ENCODE measurements at regions not wholly inside any gene's neighbourhood (a gene's known extent, or its start where the extent isn't known, plus 50 kb on each side); places are given as distances from the start of the nearest gene placed in this dataset.

DNA sequence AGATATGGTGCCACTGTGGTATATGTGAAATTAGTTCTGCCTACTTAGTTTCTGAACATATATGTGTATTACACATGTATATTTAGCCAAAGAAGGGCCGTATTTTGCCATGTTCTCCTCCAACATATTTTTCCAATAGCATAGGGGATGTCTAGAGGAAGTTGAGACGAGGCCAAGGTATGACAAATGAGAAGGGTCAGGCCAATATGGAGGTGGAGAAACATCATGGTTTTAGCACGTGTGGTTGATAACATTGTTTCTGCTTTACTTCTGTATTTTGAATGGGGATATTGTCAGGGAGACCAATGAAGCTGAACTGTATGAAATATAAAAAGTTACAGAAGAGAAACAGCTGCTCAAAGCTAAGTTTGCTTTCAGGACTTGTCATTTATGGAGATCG lies 246.7 kb upstream of the TLL1 start:
- Histone ChIP-seq H4K20me1 (ENCODE audit: insufficient read depth, low read length) (no peaks in the 10 kb centered on the region), H3K4me3 (ENCODE audit: insufficient read depth, low read depth, low read length) (no peak overlapping the region), H3K9ac (ENCODE audit: low read length) (no peak overlapping the region), H3K27ac (ENCODE audit: low read depth, low read length) (no peak overlapping the region), H2AFZ (ENCODE audit: low read depth, low read length) (no peak overlapping the region), H3K4me2 (ENCODE audit: low read length) (no peak overlapping the region), H3K27me3 (ENCODE audit: insufficient read depth, low read length) (no peaks in the 10 kb centered on the region), H3K36me3 (ENCODE audit: insufficient read depth, low read length) (no peaks in the 10 kb centered on the region), H3K4me1 (ENCODE audit: insufficient read depth, low read length) (no peaks in the 10 kb centered on the region), H3K9me3 (ENCODE audit: insufficient read depth, low read depth, low read length) (no peaks in the 10 kb centered on the region), H3K79me2 (ENCODE audit: insufficient read depth, low read length) (no peaks in the 10 kb centered on the region)
- H3K36me3 Mint-ChIP-seq (ENCODE audit: low read depth, unreplicated experiment), result no peaks in the 10 kb centered on the region
- H3K4me3 Mint-ChIP-seq (ENCODE audit: unreplicated experiment), result no peak overlapping the region
- no peak overlapping the region for H3K27ac Mint-ChIP-seq (ENCODE audit: unreplicated experiment)
- H3K27me3 Mint-ChIP-seq (ENCODE audit: low read depth, unreplicated experiment), result no peaks in the 10 kb centered on the region
- no peak for TF ChIP-seq EZH2 (IDR thresholded peaks at IDR 0.05; ENCODE audit: insufficient read depth, low read length)
- TF ChIP-seq, protein P1, sequence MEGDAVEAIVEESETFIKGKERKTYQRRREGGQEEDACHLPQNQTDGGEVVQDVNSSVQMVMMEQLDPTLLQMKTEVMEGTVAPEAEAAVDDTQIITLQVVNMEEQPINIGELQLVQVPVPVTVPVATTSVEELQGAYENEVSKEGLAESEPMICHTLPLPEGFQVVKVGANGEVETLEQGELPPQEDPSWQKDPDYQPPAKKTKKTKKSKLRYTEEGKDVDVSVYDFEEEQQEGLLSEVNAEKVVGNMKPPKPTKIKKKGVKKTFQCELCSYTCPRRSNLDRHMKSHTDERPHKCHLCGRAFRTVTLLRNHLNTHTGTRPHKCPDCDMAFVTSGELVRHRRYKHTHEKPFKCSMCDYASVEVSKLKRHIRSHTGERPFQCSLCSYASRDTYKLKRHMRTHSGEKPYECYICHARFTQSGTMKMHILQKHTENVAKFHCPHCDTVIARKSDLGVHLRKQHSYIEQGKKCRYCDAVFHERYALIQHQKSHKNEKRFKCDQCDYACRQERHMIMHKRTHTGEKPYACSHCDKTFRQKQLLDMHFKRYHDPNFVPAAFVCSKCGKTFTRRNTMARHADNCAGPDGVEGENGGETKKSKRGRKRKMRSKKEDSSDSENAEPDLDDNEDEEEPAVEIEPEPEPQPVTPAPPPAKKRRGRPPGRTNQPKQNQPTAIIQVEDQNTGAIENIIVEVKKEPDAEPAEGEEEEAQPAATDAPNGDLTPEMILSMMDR (IDR thresholded peaks at IDR 0.05; ENCODE audit: insufficient read depth, low read depth, low read length), result no peak
- H3K4me1 Mint-ChIP-seq (ENCODE audit: low read depth, unreplicated experiment), result peaks cover 20% of the 10 kb centered on the region
- DNase-seq (ENCODE audit: low read depth), result no peak
- no peak for FAIRE-seq
- no peaks in the 10 kb centered on the region for H3K9me3 Mint-ChIP-seq (ENCODE audit: unreplicated experiment)

DNA sequence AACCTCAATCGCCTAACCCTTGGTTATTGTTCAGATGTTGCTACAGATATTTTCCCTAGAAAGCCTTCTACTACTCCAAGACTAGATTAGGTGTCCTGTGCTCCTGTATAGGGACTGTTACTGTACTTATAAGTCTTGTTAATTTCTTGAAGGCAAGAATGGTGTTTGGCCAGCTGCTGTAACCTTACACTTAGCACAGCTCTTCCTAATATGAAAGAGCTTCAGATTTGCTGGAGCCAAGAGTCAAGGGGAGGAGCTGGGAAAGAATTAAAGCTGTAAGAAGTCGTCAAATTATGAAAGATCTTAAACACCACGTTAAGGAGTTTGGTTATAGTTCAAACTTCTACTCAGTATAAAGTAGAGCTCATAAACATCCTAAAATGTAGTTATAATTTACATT lies 245.9 kb upstream of the TLL1 start:
- TF ChIP-seq, protein P1 (IDR thresholded peaks at IDR 0.05; ENCODE audit: insufficient read depth, low read depth, low read length), result no peak
- TF ChIP-seq EZH2 (IDR thresholded peaks at IDR 0.05; ENCODE audit: insufficient read depth, low read length), result no peak
- Histone ChIP-seq H3K36me3 (ENCODE audit: insufficient read depth, low read length) (no peaks in the 10 kb centered on the region), H3K4me1 (ENCODE audit: insufficient read depth, low read length) (no peaks in the 10 kb centered on the region), H2AFZ (ENCODE audit: low read depth, low read length) (no peak overlapping the region), H4K20me1 (ENCODE audit: insufficient read depth, low read length) (no peaks in the 10 kb centered on the region), H3K27me3 (ENCODE audit: insufficient read depth, low read length) (no peaks in the 10 kb centered on the region), H3K4me3 (ENCODE audit: insufficient read depth, low read depth, low read length) (no peak overlapping the region), H3K9ac (ENCODE audit: low read length) (no peak overlapping the region), H3K9me3 (ENCODE audit: insufficient read depth, low read depth, low read length) (no peaks in the 10 kb centered on the region), H3K79me2 (ENCODE audit: insufficient read depth, low read length) (no peaks in the 10 kb centered on the region), H3K27ac (ENCODE audit: low read depth, low read length) (no peak overlapping the region), H3K4me2 (ENCODE audit: low read length) (no peak overlapping the region)
- Mint-ChIP-seq H3K27me3 (ENCODE audit: low read depth, unreplicated experiment) (no peaks in the 10 kb centered on the region), H3K36me3 (ENCODE audit: low read depth, unreplicated experiment) (no peaks in the 10 kb centered on the region), H3K27ac (ENCODE audit: unreplicated experiment) (no peak overlapping the region), H3K9me3 (ENCODE audit: unreplicated experiment) (no peaks in the 10 kb centered on the region), H3K4me3 (ENCODE audit: unreplicated experiment) (no peak overlapping the region), H3K4me1 (ENCODE audit: low read depth, unreplicated experiment) (peaks cover 18% of the 10 kb centered on the region)
- no peak for DNase-seq (ENCODE audit: low read depth)
- no peak for FAIRE-seq

DNA sequence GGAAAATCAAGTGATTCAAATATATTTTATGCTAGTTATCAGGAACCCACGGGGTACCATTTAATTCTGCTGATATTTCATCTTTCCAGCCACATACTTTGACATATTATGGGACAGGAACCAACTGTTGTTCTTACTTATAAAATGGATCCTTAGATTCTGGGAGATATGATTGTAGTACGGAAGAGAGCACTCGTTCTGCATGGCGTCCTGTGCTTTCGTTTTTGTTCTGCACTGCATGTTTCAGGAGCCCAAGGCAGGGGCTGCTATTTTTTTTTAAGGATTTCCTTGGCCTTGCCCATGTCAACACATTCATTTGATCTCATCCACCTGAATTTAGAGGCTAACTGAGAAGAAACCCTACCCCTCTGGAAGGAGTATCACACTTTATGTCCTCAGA lies 245.5 kb upstream of the TLL1 start:
- H3K4me3 ChIP-seq (ENCODE audit: insufficient read depth, low read depth, low read length), result no peak overlapping the region
- no peaks in the 10 kb centered on the region for H3K36me3 ChIP-seq (ENCODE audit: insufficient read depth, low read length)
- FAIRE-seq (no peak), DNase-seq (ENCODE audit: low read depth) (no peak)
- no peaks in the 10 kb centered on the region for H3K79me2 ChIP-seq (ENCODE audit: insufficient read depth, low read length)
- no peaks in the 10 kb centered on the region for H4K20me1 ChIP-seq (ENCODE audit: insufficient read depth, low read length)
- no peaks in the 10 kb centered on the region for H3K4me1 ChIP-seq (ENCODE audit: insufficient read depth, low read length)
- no peak overlapping the region for H3K27ac ChIP-seq (ENCODE audit: low read depth, low read length)
- no peak overlapping the region for H2AFZ ChIP-seq (ENCODE audit: low read depth, low read length)
- Mint-ChIP-seq H3K4me3 (ENCODE audit: unreplicated experiment) (no peak overlapping the region), H3K36me3 (ENCODE audit: low read depth, unreplicated experiment) (no peaks in the 10 kb centered on the region), H3K27ac (ENCODE audit: unreplicated experiment) (no peak overlapping the region), H3K9me3 (ENCODE audit: unreplicated experiment) (no peaks in the 10 kb centered on the region), H3K27me3 (ENCODE audit: low read depth, unreplicated experiment) (no peaks in the 10 kb centered on the region), H3K4me1 (ENCODE audit: low read depth, unreplicated experiment) (peaks cover 16% of the 10 kb centered on the region)
- no peak overlapping the region for H3K9ac ChIP-seq (ENCODE audit: low read length)
- H3K4me2 ChIP-seq (ENCODE audit: low read length), result no peak overlapping the region
- no peaks in the 10 kb centered on the region for H3K9me3 ChIP-seq (ENCODE audit: insufficient read depth, low read depth, low read length)
- no peak for TF ChIP-seq EZH2 (IDR thresholded peaks at IDR 0.05; ENCODE audit: insufficient read depth, low read length)
- TF ChIP-seq, protein P1 (IDR thresholded peaks at IDR 0.05; ENCODE audit: insufficient read depth, low read depth, low read length), result no peak
- no peaks in the 10 kb centered on the region for H3K27me3 ChIP-seq (ENCODE audit: insufficient read depth, low read length)

Measured in astrocyte (in vitro differentiated cells and primary cell).